HEK293 (cell line): ENCODE measurements at regions not wholly inside any gene's neighbourhood (a gene's known extent, or its start where the extent isn't known, plus 50 kb on each side); places are given as distances from the start of the nearest gene placed in this dataset.

Source experiments
- CTCF ChIA-PET: fragments of 350-600 bp; formaldehyde crosslinking; extraction: SDS; loops from one replicate; lab custom pipeline; 2021; ENCODE audit warnings: antibody characterized with exemption; lab: Yijun Ruan, JAX
- POLR2A ChIA-PET: fragments of 300-600 bp; formaldehyde crosslinking; extraction: SDS; loops from one replicate; lab custom pipeline; 2020; ENCODE audit warnings: antibody characterized with exemption, inconsistent platforms; lab: Yijun Ruan, JAX
- H3K27ac ChIP-seq: fragments of 200-500 bp; sonication (Bioruptor generic); 2 replicates; pipeline ENCODE4 v1.5.1; 2014; ENCODE audit warnings: low read depth, low read length, control low read depth, inconsistent platforms; ENCODE audit errors: extremely low read depth
- H3K36me3 ChIP-seq, 2 experiments: fragments of 200-500 bp in 1 of 2; sonication (Bioruptor generic) in 1 of 2; 1 replicate in 1 of 2; 2 replicates in 1 of 2; pipeline ENCODE4 v1.5.1; 2014 to 2017; ENCODE audit warnings: inconsistent platforms in 2 of 2, low read length in 2 of 2; ENCODE audit not compliant: control insufficient read depth in 2 of 2, insufficient read depth in 1 of 2
- H3K4me1 ChIP-seq: fragments of 200-500 bp; sonication (Bioruptor generic); 2 replicates; pipeline ENCODE4 v1.5.1; 2014; ENCODE audit warnings: mild to moderate bottlenecking, low read length, inconsistent platforms; ENCODE audit not compliant: control insufficient read depth, insufficient read depth
- H3K4me3 ChIP-seq: 2 replicates; pipeline ENCODE4 v1.5.1; 2011; ENCODE audit warnings: low read depth, mild to moderate bottlenecking, control low read depth, low read length, moderate library complexity
- H3K9me3 ChIP-seq: fragments of 200-500 bp; sonication (Bioruptor generic); 2 replicates; pipeline ENCODE4 v1.5.1; 2014; ENCODE audit warnings: low read depth, low read length, inconsistent platforms; ENCODE audit not compliant: control insufficient read depth, insufficient read depth
- ELK4 ChIP-seq: IDR thresholded peaks from 2 replicates; pipeline ENCODE4 v1.6.1; 2011; ENCODE audit warnings: mild to moderate bottlenecking, low read depth, low read length, borderline replicate concordance
- HOXC10 ChIP-seq: sonication (generic); formaldehyde crosslinking; IDR thresholded peaks from 2 replicates; pipeline ENCODE4 v1.8.1; 2023; ENCODE audit warnings: mild to moderate bottlenecking, missing genetic modification reagents
- KLF10 ChIP-seq: fragments of 450-650 bp; IDR thresholded peaks from 2 replicates; pipeline ENCODE4 v1.5.1; 2018; ENCODE audit warnings: missing biosample characterization, mild to moderate bottlenecking, missing genetic modification characterization
- PBX3 ChIP-seq: sonication (generic); formaldehyde crosslinking; IDR thresholded peaks from 2 replicates; pipeline ENCODE4 v1.8.1; 2022; ENCODE audit warnings: mild to moderate bottlenecking, moderate library complexity, missing genetic modification reagents
- PRDM4 ChIP-seq: fragments of 450-650 bp; formaldehyde crosslinking; IDR thresholded peaks from 2 replicates; pipeline ENCODE4 v1.5.1; 2017; ENCODE audit warnings: missing biosample characterization, missing genetic modification characterization
- TSHZ1 ChIP-seq: fragments of 450-650 bp; formaldehyde crosslinking; IDR thresholded peaks from 2 replicates; pipeline ENCODE4 v1.5.1; 2016; ENCODE audit warnings: missing biosample characterization, missing genetic modification characterization, borderline replicate concordance
- ZBTB20 ChIP-seq: fragments of 450-650 bp; formaldehyde crosslinking; IDR thresholded peaks from 2 replicates; pipeline ENCODE4 v1.5.1; 2016; ENCODE audit warnings: missing biosample characterization, missing genetic modification characterization
- ZBTB21 ChIP-seq: fragments of 450-650 bp; formaldehyde crosslinking; IDR thresholded peaks from 2 replicates; pipeline ENCODE4 v1.5.1; 2017; ENCODE audit warnings: missing biosample characterization, missing genetic modification characterization
- ZFP69B ChIP-seq: fragments of 450-650 bp; formaldehyde crosslinking; IDR thresholded peaks from 2 replicates; pipeline ENCODE4 v1.5.1; 2016; ENCODE audit warnings: missing biosample characterization, missing genetic modification characterization
- ZNF114 ChIP-seq: fragments of 450-650 bp; formaldehyde crosslinking; IDR thresholded peaks from 2 replicates; pipeline ENCODE4 v1.5.0; 2017; ENCODE audit warnings: missing biosample characterization, missing genetic modification characterization
- ZNF2 ChIP-seq: fragments of 450-650 bp; formaldehyde crosslinking; IDR thresholded peaks from 2 replicates; pipeline ENCODE4 v1.5.1; 2016; ENCODE audit warnings: missing biosample characterization, missing genetic modification characterization
- ZNF266 ChIP-seq: fragments of 450-650 bp; formaldehyde crosslinking; IDR thresholded peaks from 2 replicates; pipeline ENCODE4 v1.5.1; 2016; ENCODE audit warnings: missing biosample characterization, missing genetic modification characterization, low read depth
- ZNF311 ChIP-seq: fragments of 450-650 bp; formaldehyde crosslinking; IDR thresholded peaks from 2 replicates; pipeline ENCODE4 v1.5.1; 2017; ENCODE audit warnings: missing biosample characterization, missing genetic modification characterization, borderline replicate concordance
- ZNF398 ChIP-seq: fragments of 450-650 bp; formaldehyde crosslinking; IDR thresholded peaks from 2 replicates; pipeline ENCODE4 v1.5.1; 2017; ENCODE audit warnings: missing biosample characterization, missing genetic modification characterization
- ZNF548 ChIP-seq: fragments of 450-650 bp; formaldehyde crosslinking; IDR thresholded peaks from 2 replicates; pipeline ENCODE4 v1.5.1; 2016; ENCODE audit warnings: missing biosample characterization, missing genetic modification characterization
- ZNF560 ChIP-seq: fragments of 450-650 bp; formaldehyde crosslinking; IDR thresholded peaks from 2 replicates; pipeline ENCODE4 v1.5.1; 2017; ENCODE audit warnings: missing biosample characterization, missing genetic modification characterization, borderline replicate concordance
- ZNF639 ChIP-seq: fragments of 450-650 bp; formaldehyde crosslinking; IDR thresholded peaks from 2 replicates; pipeline ENCODE4 v1.5.1; 2016; ENCODE audit warnings: missing biosample characterization, missing genetic modification characterization
- ZNF704 ChIP-seq: fragments of 450-650 bp; formaldehyde crosslinking; IDR thresholded peaks from 2 replicates; pipeline ENCODE4 v1.5.1; 2016; ENCODE audit warnings: missing biosample characterization, missing genetic modification characterization
- ZSCAN30 ChIP-seq: fragments of 450-650 bp; IDR thresholded peaks from 2 replicates; pipeline ENCODE4 v1.5.1; 2018; ENCODE audit warnings: missing biosample characterization, mild to moderate bottlenecking, missing genetic modification characterization, moderate library complexity

- H3K27ac ChIP-seq: no peak overlapping the region
- TF ChIP-seq ZFP69B (tag by site-specific recombination) (no peak), ZBTB20 (tag by site-specific recombination) (no peak), PRDM4 (tag by site-specific recombination) (no peak), ZNF704 (no peak), ZNF266 (tag by site-specific recombination) (no peak), PBX3 (CRISPR knock-in tag) (no peak), ZSCAN30 (tag by site-specific recombination) (no peak), ZNF548 (no peak), ELK4 (no peak), HOXC10 (CRISPR knock-in tag) (no peak), KLF10 (tag by site-specific recombination) (no peak), ZNF114 (tag by site-specific recombination) (no peak), ZNF560 (no peak), ZNF639 (tag by site-specific recombination) (no peak), ZNF311 (tag by site-specific recombination) (no peak), ZNF2 (tag by site-specific recombination) (no peak), ZNF398 (no peak), ZBTB21 (no peak), TSHZ1 (no peak)
- CTCF ChIA-PET: no interaction called here
- H3K36me3 ChIP-seq: no peaks in the 10 kb centered on the region
- H3K4me1 ChIP-seq: no peaks in the 10 kb centered on the region
- POLR2A ChIA-PET: no interaction called here
- H3K4me3 ChIP-seq: no peak overlapping the region
- H3K9me3 ChIP-seq: no peaks in the 10 kb centered on the region
Measured at GRCh38 chr7:41633690-41634089, 69.2 kb downstream of the INHBA start.
